K562 (cell line): ENCODE measurements at regions not wholly inside any gene's neighbourhood (a gene's known extent, or its start where the extent isn't known, plus 50 kb on each side); places are given as distances from the start of the nearest gene placed in this dataset.

Source experiments
- ARHGAP35 ChIP-seq: fragments of 450-650 bp; IDR thresholded peaks from 2 replicates; pipeline ENCODE4 v1.6.1; 2018; ENCODE audit not compliant: partially characterized antibody
- CCNT2 ChIP-seq: IDR thresholded peaks from 2 replicates; pipeline ENCODE4 v1.6.1; 2011; ENCODE audit warnings: borderline replicate concordance, low read depth, mild to moderate bottlenecking, moderate library complexity, mixed read lengths, low read length; ENCODE audit not compliant: insufficient read length; ENCODE audit errors: extremely low read depth
- CTBP1 ChIP-seq: fragments of 450-650 bp; IDR thresholded peaks from 2 replicates; pipeline ENCODE4 v1.6.1; 2016; ENCODE audit warnings: borderline replicate concordance
- FIP1L1 ChIP-seq: fragments of 200-400 bp; formaldehyde crosslinking; IDR thresholded peaks from 2 replicates; pipeline ENCODE4 v1.6.1; 2018; ENCODE audit warnings: mild to moderate bottlenecking, low read depth, low read length; ENCODE audit not compliant: poor library complexity, severe bottlenecking
- MCM2 ChIP-seq: fragments of 450-650 bp; IDR thresholded peaks from 2 replicates; pipeline ENCODE4 v1.6.1; 2017; ENCODE audit warnings: low read depth, mild to moderate bottlenecking
- NCOR1 ChIP-seq: fragments of 450-650 bp; IDR thresholded peaks from 2 replicates; pipeline ENCODE4 v1.6.1; 2016; ENCODE audit warnings: mild to moderate bottlenecking, moderate library complexity
- RB1 ChIP-seq: fragments of 450-650 bp; IDR thresholded peaks from 2 replicates; pipeline ENCODE4 v1.6.1; 2017; ENCODE audit warnings: low read depth, mild to moderate bottlenecking
- STAT5B ChIP-seq: fragments of 250-450 bp; sonication (Bioruptor Pico); IDR thresholded peaks from 2 replicates; pipeline ENCODE4 v1.8.0; 2021; ENCODE audit warnings: mild to moderate bottlenecking, inconsistent platforms
- TAL1 ChIP-seq: fragments of 450-650 bp; IDR thresholded peaks from 2 replicates; pipeline ENCODE4 v1.6.1; 2016; ENCODE audit warnings: mild to moderate bottlenecking
- TF ChIP-seq, protein P1 (sequence below): fragments of 200-800 bp; sonication (Bioruptor generic); IDR thresholded peaks from 2 replicates; pipeline ENCODE4 v1.6.1; 2016; ENCODE audit warnings: missing genetic modification characterization, missing compliant biosample characterization
- TF ChIP-seq, protein P2 (sequence below): sonication (generic); formaldehyde crosslinking; IDR thresholded peaks from 2 replicates; pipeline ENCODE4 v1.8.0; 2023; ENCODE audit warnings: missing genetic modification reagents, mild to moderate bottlenecking, borderline replicate concordance
- TF ChIP-seq, protein P3 (sequence below): fragments of 250-450 bp; sonication (Bioruptor Pico); IDR thresholded peaks from 2 replicates; pipeline ENCODE4 v1.5.0; 2020; ENCODE audit warnings: mild to moderate bottlenecking

DNA sequence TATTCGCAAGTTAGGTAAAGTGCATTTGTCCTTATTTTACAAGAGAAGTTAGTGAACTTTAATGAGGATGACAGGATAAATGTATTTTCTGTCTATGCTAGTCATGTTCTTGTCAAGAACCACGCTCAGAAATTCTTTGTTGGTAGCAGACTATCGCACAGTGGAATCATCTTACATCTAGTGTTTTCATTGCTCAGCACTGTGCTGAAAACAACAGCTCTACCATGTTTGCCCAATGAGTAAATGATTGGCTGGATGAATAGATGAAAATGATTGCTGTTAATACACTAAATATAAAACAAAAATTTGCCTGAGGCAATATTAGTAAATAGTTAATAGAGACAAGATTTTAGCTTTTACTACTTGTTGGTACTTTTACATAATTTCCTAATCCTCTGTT is 265.3 kb upstream of the GOLIM4 start (continued):
- TF ChIP-seq RB1 (no peak), ARHGAP35 (no peak), STAT5B (no peak), NCOR1 (no peak), CTBP1 (no peak), MCM2 (no peak), FIP1L1 (no peak), TAL1 (no peak), CCNT2 (no peak)
- TF ChIP-seq, protein P1, sequence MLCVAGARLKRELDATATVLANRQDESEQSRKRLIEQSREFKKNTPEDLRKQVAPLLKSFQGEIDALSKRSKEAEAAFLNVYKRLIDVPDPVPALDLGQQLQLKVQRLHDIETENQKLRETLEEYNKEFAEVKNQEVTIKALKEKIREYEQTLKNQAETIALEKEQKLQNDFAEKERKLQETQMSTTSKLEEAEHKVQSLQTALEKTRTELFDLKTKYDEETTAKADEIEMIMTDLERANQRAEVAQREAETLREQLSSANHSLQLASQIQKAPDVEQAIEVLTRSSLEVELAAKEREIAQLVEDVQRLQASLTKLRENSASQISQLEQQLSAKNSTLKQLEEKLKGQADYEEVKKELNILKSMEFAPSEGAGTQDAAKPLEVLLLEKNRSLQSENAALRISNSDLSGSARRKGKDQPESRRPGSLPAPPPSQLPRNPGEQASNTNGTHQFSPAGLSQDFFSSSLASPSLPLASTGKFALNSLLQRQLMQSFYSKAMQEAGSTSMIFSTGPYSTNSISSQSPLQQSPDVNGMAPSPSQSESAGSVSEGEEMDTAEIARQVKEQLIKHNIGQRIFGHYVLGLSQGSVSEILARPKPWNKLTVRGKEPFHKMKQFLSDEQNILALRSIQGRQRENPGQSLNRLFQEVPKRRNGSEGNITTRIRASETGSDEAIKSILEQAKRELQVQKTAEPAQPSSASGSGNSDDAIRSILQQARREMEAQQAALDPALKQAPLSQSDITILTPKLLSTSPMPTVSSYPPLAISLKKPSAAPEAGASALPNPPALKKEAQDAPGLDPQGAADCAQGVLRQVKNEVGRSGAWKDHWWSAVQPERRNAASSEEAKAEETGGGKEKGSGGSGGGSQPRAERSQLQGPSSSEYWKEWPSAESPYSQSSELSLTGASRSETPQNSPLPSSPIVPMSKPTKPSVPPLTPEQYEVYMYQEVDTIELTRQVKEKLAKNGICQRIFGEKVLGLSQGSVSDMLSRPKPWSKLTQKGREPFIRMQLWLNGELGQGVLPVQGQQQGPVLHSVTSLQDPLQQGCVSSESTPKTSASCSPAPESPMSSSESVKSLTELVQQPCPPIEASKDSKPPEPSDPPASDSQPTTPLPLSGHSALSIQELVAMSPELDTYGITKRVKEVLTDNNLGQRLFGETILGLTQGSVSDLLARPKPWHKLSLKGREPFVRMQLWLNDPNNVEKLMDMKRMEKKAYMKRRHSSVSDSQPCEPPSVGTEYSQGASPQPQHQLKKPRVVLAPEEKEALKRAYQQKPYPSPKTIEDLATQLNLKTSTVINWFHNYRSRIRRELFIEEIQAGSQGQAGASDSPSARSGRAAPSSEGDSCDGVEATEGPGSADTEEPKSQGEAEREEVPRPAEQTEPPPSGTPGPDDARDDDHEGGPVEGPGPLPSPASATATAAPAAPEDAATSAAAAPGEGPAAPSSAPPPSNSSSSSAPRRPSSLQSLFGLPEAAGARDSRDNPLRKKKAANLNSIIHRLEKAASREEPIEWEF: no peak
- TF ChIP-seq, protein P2, sequence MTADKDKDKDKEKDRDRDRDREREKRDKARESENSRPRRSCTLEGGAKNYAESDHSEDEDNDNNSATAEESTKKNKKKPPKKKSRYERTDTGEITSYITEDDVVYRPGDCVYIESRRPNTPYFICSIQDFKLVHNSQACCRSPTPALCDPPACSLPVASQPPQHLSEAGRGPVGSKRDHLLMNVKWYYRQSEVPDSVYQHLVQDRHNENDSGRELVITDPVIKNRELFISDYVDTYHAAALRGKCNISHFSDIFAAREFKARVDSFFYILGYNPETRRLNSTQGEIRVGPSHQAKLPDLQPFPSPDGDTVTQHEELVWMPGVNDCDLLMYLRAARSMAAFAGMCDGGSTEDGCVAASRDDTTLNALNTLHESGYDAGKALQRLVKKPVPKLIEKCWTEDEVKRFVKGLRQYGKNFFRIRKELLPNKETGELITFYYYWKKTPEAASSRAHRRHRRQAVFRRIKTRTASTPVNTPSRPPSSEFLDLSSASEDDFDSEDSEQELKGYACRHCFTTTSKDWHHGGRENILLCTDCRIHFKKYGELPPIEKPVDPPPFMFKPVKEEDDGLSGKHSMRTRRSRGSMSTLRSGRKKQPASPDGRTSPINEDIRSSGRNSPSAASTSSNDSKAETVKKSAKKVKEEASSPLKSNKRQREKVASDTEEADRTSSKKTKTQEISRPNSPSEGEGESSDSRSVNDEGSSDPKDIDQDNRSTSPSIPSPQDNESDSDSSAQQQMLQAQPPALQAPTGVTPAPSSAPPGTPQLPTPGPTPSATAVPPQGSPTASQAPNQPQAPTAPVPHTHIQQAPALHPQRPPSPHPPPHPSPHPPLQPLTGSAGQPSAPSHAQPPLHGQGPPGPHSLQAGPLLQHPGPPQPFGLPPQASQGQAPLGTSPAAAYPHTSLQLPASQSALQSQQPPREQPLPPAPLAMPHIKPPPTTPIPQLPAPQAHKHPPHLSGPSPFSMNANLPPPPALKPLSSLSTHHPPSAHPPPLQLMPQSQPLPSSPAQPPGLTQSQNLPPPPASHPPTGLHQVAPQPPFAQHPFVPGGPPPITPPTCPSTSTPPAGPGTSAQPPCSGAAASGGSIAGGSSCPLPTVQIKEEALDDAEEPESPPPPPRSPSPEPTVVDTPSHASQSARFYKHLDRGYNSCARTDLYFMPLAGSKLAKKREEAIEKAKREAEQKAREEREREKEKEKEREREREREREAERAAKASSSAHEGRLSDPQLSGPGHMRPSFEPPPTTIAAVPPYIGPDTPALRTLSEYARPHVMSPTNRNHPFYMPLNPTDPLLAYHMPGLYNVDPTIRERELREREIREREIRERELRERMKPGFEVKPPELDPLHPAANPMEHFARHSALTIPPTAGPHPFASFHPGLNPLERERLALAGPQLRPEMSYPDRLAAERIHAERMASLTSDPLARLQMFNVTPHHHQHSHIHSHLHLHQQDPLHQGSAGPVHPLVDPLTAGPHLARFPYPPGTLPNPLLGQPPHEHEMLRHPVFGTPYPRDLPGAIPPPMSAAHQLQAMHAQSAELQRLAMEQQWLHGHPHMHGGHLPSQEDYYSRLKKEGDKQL (CRISPR knock-in tag): no peak
- TF ChIP-seq, protein P3, sequence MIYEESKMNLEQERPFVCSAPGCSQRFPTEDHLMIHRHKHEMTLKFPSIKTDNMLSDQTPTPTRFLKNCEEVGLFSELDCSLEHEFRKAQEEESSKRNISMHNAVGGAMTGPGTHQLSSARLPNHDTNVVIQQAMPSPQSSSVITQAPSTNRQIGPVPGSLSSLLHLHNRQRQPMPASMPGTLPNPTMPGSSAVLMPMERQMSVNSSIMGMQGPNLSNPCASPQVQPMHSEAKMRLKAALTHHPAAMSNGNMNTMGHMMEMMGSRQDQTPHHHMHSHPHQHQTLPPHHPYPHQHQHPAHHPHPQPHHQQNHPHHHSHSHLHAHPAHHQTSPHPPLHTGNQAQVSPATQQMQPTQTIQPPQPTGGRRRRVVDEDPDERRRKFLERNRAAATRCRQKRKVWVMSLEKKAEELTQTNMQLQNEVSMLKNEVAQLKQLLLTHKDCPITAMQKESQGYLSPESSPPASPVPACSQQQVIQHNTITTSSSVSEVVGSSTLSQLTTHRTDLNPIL (CRISPR knock-in tag): no peak
